HepG2 (cell line): ENCODE measurements at regions not wholly inside any gene's neighbourhood (a gene's known extent, or its start where the extent isn't known, plus 50 kb on each side); places are given as distances from the start of the nearest gene placed in this dataset.
A peak's percentile ranks its signal among the peaks of the same experiment; 100 is the strongest.

ENCODE experiments used
- CEBPG ChIP-seq: IDR thresholded peaks from 2 replicates; pipeline ENCODE4 v1.6.1; 2016
- EHMT2 ChIP-seq: fragments of 200-600 bp; sonication (generic); IDR thresholded peaks from 2 replicates; pipeline ENCODE4 v1.7.0; 2017; ENCODE audit warnings: antibody characterized with exemption, low read depth, low read length, borderline replicate concordance
- MIER3 ChIP-seq: IDR thresholded peaks from 2 replicates; pipeline ENCODE4 v1.6.1; 2016; ENCODE audit warnings: missing compliant biosample characterization, borderline replicate concordance
- MTERF4 ChIP-seq: sonication (generic); formaldehyde crosslinking; IDR thresholded peaks from 2 replicates; pipeline ENCODE4 v1.8.0; 2023; ENCODE audit warnings: mild to moderate bottlenecking, missing genetic modification reagents
- MYC ChIP-seq: sonication (generic); formaldehyde crosslinking; IDR thresholded peaks from 2 replicates; pipeline ENCODE4 v1.9.0; 2021; ENCODE audit warnings: missing genetic modification reagents, borderline replicate concordance
- NCOA2 ChIP-seq: sonication (generic); formaldehyde crosslinking; IDR thresholded peaks from 2 replicates; pipeline ENCODE4 v1.8.0; 2022; ENCODE audit warnings: inconsistent platforms
- NR2F1 ChIP-seq, 2 experiments: fragments of 450-650 bp in 1 of 2; formaldehyde crosslinking in 1 of 2; IDR thresholded peaks; 2 replicates each; pipeline versions ENCODE4 v1.5.0 to v1.6.1; 2016 to 2020; ENCODE audit warnings: mild to moderate bottlenecking in 1 of 2, missing compliant biosample characterization in 1 of 2, missing genetic modification reagents in 1 of 2, moderate library complexity in 1 of 2
- SMAD3 ChIP-seq: sonication (generic); formaldehyde crosslinking; IDR thresholded peaks from 2 replicates; pipeline ENCODE4 v1.4.0; 2020; ENCODE audit warnings: missing genetic modification reagents
- STAG1 ChIP-seq: sonication (generic); formaldehyde crosslinking; IDR thresholded peaks from 2 replicates; pipeline ENCODE4 v1.4.0; 2020; ENCODE audit warnings: missing genetic modification reagents
- TBX2 ChIP-seq: sonication (generic); formaldehyde crosslinking; IDR thresholded peaks from 2 replicates; pipeline ENCODE4 v1.5.0; 2020; ENCODE audit warnings: missing genetic modification reagents, mild to moderate bottlenecking, borderline replicate concordance
- TEAD3 ChIP-seq: optimal IDR thresholded peaks from 2 replicates; pipeline ENCODE3; 2016; ENCODE audit warnings: borderline replicate concordance
- TFDP1 ChIP-seq: IDR thresholded peaks from 2 replicates; pipeline ENCODE4 v1.6.1; 2016; ENCODE audit warnings: missing compliant biosample characterization, missing genetic modification reagents, borderline replicate concordance
- ZHX2 ChIP-seq, 2 experiments: sonication (generic) in 1 of 2; formaldehyde crosslinking in 1 of 2; IDR thresholded peaks; 2 replicates each; pipeline versions ENCODE4 v1.6.1 to v1.9.0; 2014 to 2022; ENCODE audit warnings: antibody characterized with exemption in 1 of 2, borderline replicate concordance in 1 of 2, inconsistent platforms in 1 of 2, low read depth in 1 of 2, missing genetic modification reagents in 1 of 2
- ZNF547 ChIP-seq: sonication (generic); formaldehyde crosslinking; IDR thresholded peaks from 2 replicates; pipeline ENCODE4 v1.5.1; 2020; ENCODE audit warnings: mild to moderate bottlenecking, missing genetic modification reagents
- ZNF615 ChIP-seq: sonication (generic); formaldehyde crosslinking; IDR thresholded peaks from 2 replicates; pipeline ENCODE4 v1.5.0; 2020; ENCODE audit warnings: mild to moderate bottlenecking, missing genetic modification reagents, borderline replicate concordance
- ZNF704 ChIP-seq: sonication (generic); formaldehyde crosslinking; IDR thresholded peaks from 2 replicates; pipeline ENCODE4 v1.8.1; 2023; ENCODE audit warnings: mild to moderate bottlenecking, inconsistent platforms, moderate library complexity, missing genetic modification reagents, borderline replicate concordance

- TF ChIP-seq ZHX2 (IDR thresholded peaks at IDR 0.05; ENCODE audit: low read depth), result 0 out of 2 replicates have a peak, but pooled peaks have one; percentile 28
- TF ChIP-seq ZHX2 (CRISPR knock-in tag; IDR thresholded peaks at IDR 0.05; ENCODE audit: borderline replicate concordance), result no peak
- TF ChIP-seq MIER3 (CRISPR knock-in tag), result 0 out of 2 replicates have a peak, but pooled peaks have one; percentile 44
- peak; percentile 79; the same call in 1 of the 2 replicates for TF ChIP-seq TBX2 (CRISPR knock-in tag)
- TF ChIP-seq ZNF704 (CRISPR knock-in tag), result no peak
- peak; percentile 84 for TF ChIP-seq NCOA2 (CRISPR knock-in tag)
- no peak for TF ChIP-seq MTERF4
- TF ChIP-seq ZNF615 (CRISPR knock-in tag), result no peak
- TF ChIP-seq EHMT2, result no peak; the same call in 1 of the 2 replicates
- TF ChIP-seq TFDP1 (CRISPR knock-in tag), result peak; percentile 36; the same call in 1 of the 2 replicates
- peak; percentile 64 for TF ChIP-seq TEAD3
- TF ChIP-seq SMAD3 (CRISPR knock-in tag), result no peak
- no peak for TF ChIP-seq STAG1 (CRISPR knock-in tag)
- peak; percentile 65; the same call in 1 of the 2 replicates for TF ChIP-seq MYC
- TF ChIP-seq NR2F1 (CRISPR knock-in tag; IDR thresholded peaks at IDR 0.05), result no peak
- TF ChIP-seq ZNF547, result no peak
- TF ChIP-seq CEBPG, result peak; percentile 46; the same call in 1 of the 2 replicates
Measured at GRCh38 chr5:6900247-6901227, 187.3 kb downstream of the TENT4A start (continued).
